ENCODE measurements at regions not wholly inside any gene's neighbourhood (a gene's known extent, or its start where the extent isn't known, plus 50 kb on each side); places are given as distances from the start of the nearest gene placed in this dataset.

DNA sequence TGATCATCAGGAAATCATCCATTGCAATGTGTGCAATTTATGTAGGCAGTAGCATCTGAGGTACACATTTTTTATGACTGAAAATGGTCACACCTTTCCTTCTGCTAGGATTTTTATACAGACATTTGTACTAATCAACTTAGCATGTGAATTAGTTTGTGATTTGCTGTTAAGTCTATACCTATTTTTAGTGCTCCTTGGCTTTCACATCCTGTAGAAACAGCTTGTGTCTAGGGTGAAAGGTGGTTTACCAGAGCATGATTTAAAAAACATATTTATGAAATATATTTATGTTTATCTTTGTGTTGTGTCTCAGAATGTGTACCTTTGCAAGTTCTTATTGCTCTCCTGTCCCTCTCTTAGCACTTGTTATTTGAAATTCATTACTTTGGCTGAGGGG, 916.0 kb downstream of the TECRL start:
- no TSS peak for BruUV-seq (replicated peaks)
- no peak for TF ChIP-seq CTCF (IDR thresholded peaks at IDR 0.05; ENCODE audit: unreplicated experiment)
- intact Hi-C loops (cut with micrococcal nuclease) = no loop called here
- H3K4me1 Mint-ChIP-seq (ENCODE audit: insufficient read depth, unreplicated experiment) = peaks cover 6% of the 10 kb centered on the region
- no peaks in the 10 kb centered on the region for H3K36me3 Mint-ChIP-seq (ENCODE audit: insufficient read depth, unreplicated experiment)
- H3K9me3 Mint-ChIP-seq (ENCODE audit: unreplicated experiment) = no peaks in the 10 kb centered on the region
- CTCF ChIA-PET = no interaction called here
- no peaks in the 10 kb centered on the region for H3K27me3 Mint-ChIP-seq (ENCODE audit: insufficient read depth, unreplicated experiment)
- no peak for DNase-seq (ENCODE audit: unreplicated experiment)
- POLR2A ChIA-PET = no interaction called here
- H3K4me3 Mint-ChIP-seq (ENCODE audit: unreplicated experiment) = no peak overlapping the region
- no peak overlapping the region for H3K27ac Mint-ChIP-seq (ENCODE audit: low read depth, unreplicated experiment)

DNA sequence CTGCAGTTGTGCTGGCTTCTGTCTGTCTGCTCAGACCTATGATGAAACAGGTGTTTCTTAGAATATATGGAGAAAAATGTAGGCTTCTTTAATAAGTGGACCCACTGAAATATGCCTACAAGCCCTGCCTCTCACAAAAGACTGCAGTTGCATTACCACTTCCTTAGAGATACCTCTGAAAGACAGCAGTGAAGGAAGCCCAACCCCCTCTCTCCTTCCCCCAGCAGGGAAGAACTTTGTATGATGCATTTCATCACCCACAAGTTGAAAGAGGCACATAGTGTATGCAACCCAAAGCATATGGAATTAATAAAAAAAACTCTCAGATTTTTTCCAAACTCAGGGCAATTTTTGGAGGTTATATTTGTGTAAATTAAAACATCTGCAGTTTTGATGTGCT, 916.7 kb downstream of the TECRL start:
- no peaks in the 10 kb centered on the region for H3K27me3 Mint-ChIP-seq (ENCODE audit: insufficient read depth, unreplicated experiment)
- TF ChIP-seq CTCF (IDR thresholded peaks at IDR 0.05; ENCODE audit: unreplicated experiment) = no peak
- H3K9me3 Mint-ChIP-seq (ENCODE audit: unreplicated experiment) = no peaks in the 10 kb centered on the region
- ChIA-PET POLR2A (no interaction called here), CTCF (no interaction called here)
- peaks cover 6% of the 10 kb centered on the region for H3K4me1 Mint-ChIP-seq (ENCODE audit: insufficient read depth, unreplicated experiment)
- no TSS peak for BruUV-seq (replicated peaks)
- no peaks in the 10 kb centered on the region for H3K36me3 Mint-ChIP-seq (ENCODE audit: insufficient read depth, unreplicated experiment)
- no peak for DNase-seq (ENCODE audit: unreplicated experiment)
- no peak overlapping the region for H3K4me3 Mint-ChIP-seq (ENCODE audit: unreplicated experiment)
- intact Hi-C loops (cut with micrococcal nuclease) = no loop called here
- H3K27ac Mint-ChIP-seq (ENCODE audit: low read depth, unreplicated experiment) = no peak overlapping the region

DNA sequence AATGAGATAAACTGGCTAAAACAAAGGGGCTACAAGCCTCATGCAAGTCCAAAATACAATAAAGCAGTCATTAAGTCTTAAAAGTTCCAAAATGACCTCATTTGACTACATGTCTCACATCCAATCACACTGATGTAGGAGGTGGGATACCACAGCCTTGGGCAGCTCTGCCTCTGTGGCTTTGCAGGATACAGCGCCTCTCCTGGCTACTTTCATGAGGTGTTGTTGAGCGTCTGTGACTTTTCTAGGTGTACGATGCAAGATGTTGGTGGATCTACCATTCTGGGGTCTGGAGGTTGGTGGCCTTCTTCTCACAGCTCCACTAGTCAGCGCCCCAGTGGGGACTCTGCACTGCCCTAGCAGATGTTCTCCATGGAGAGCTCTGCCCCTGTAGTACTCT, 944.9 kb downstream of the TECRL start:
- Mint-ChIP-seq H3K9me3 (ENCODE audit: unreplicated experiment) (peaks cover 9% of the 10 kb centered on the region), H3K4me3 (ENCODE audit: unreplicated experiment) (no peak overlapping the region), H3K27ac (ENCODE audit: low read depth, unreplicated experiment) (no peak overlapping the region), H3K27me3 (ENCODE audit: insufficient read depth, unreplicated experiment) (no peaks in the 10 kb centered on the region), H3K4me1 (ENCODE audit: insufficient read depth, unreplicated experiment) (peaks cover 4% of the 10 kb centered on the region), H3K36me3 (ENCODE audit: insufficient read depth, unreplicated experiment) (no peaks in the 10 kb centered on the region)
- BruUV-seq (replicated peaks) = no TSS peak
- intact Hi-C loops (cut with micrococcal nuclease) = no loop called here
- DNase-seq (ENCODE audit: unreplicated experiment) = no peak
- ChIA-PET CTCF (no interaction called here), POLR2A (no interaction called here)
- TF ChIP-seq CTCF (IDR thresholded peaks at IDR 0.05; ENCODE audit: unreplicated experiment) = no peak

GRCh38 chr4:63460075-63460474, 949.2 kb downstream of the TECRL start:
- Mint-ChIP-seq H3K9me3 (ENCODE audit: unreplicated experiment) (peaks cover 9% of the 10 kb centered on the region), H3K4me1 (ENCODE audit: insufficient read depth, unreplicated experiment) (peaks cover 4% of the 10 kb centered on the region), H3K27ac (ENCODE audit: low read depth, unreplicated experiment) (no peak overlapping the region), H3K36me3 (ENCODE audit: insufficient read depth, unreplicated experiment) (no peaks in the 10 kb centered on the region), H3K27me3 (ENCODE audit: insufficient read depth, unreplicated experiment) (no peaks in the 10 kb centered on the region), H3K4me3 (ENCODE audit: unreplicated experiment) (no peak overlapping the region)
- DNase-seq (ENCODE audit: unreplicated experiment) = no peak
- intact Hi-C loops (cut with micrococcal nuclease) = no loop called here
- no TSS peak for BruUV-seq (replicated peaks)
- no peak for TF ChIP-seq CTCF (IDR thresholded peaks at IDR 0.05; ENCODE audit: unreplicated experiment)
- ChIA-PET POLR2A (no interaction called here), CTCF (no interaction called here)

Measured in MCF 10A (cell line).